H1 (cell line): ENCODE measurements at regions not wholly inside any gene's neighbourhood (a gene's known extent, or its start where the extent isn't known, plus 50 kb on each side); places are given as distances from the start of the nearest gene placed in this dataset.

Experiments
- CTCF ChIA-PET: fragments of 300-600 bp; sonication (Branson Sonifier 250); formaldehyde crosslinking; loops from one replicate; lab custom pipeline; 2021; ENCODE audit not compliant: partially characterized antibody; lab: Charles Lee
- POLR2A ChIA-PET: fragments of 300-600 bp; sonication (Branson Sonifier 250); formaldehyde crosslinking; loops from one replicate; lab custom pipeline; 2021; ENCODE audit warnings: inconsistent platforms; ENCODE audit not compliant: partially characterized antibody; lab: Charles Lee
- DNase-seq, 2 experiments: peaks; one replicate each; pipeline versions ENCODE4 v3.0.0 to v3.0.0-alpha.2; 2010 to 2022; ENCODE audit warnings: low spot score in 2 of 2, low read depth in 1 of 2, mixed read lengths in 1 of 2
- FAIRE-seq: peaks from 2 replicates; lab custom pipeline; 2011; peaks lifted over from hg19 to GRCh38; lab: Jason Lieb, UNC
- H2AFZ ChIP-seq: 2 replicates; pipeline ENCODE4 v1.8.1; 2012; ENCODE audit warnings: low read length, inconsistent platforms
- H2AK5ac ChIP-seq: 2 replicates; pipeline ENCODE4 v1.6.1; 2013; ENCODE audit warnings: low read depth, low read length
- H2BK120ac ChIP-seq: replicated peaks from 2 replicates; pipeline ENCODE3; 2013; ENCODE audit warnings: low read depth, low read length, inconsistent platforms
- H2BK12ac ChIP-seq: 2 replicates; pipeline ENCODE4 v1.6.1; 2013; ENCODE audit warnings: low read depth, low read length
- H2BK15ac ChIP-seq: 2 replicates; pipeline ENCODE4 v1.6.1; 2013; ENCODE audit warnings: low read length
- H2BK20ac ChIP-seq: 2 replicates; pipeline ENCODE4 v1.6.1; 2013; ENCODE audit warnings: low read length
- H2BK5ac ChIP-seq: 2 replicates; pipeline ENCODE4 v1.6.1; 2013; ENCODE audit warnings: low read depth, low read length
- H3K14ac ChIP-seq: 2 replicates; pipeline ENCODE4 v1.6.1; 2013; ENCODE audit warnings: inconsistent platforms; ENCODE audit not compliant: insufficient read length
- H3K18ac ChIP-seq: 2 replicates; pipeline ENCODE4 v1.6.1; 2013; ENCODE audit warnings: low read length; ENCODE audit errors: extremely low read depth
- H3K23ac ChIP-seq: 2 replicates; pipeline ENCODE4 v1.6.1; 2013; ENCODE audit warnings: inconsistent platforms; ENCODE audit not compliant: insufficient read length
- H3K23me2 ChIP-seq: 2 replicates; pipeline ENCODE4 v1.6.1; 2013; ENCODE audit warnings: low read depth, low read length
- H3K27ac ChIP-seq: 2 replicates; pipeline ENCODE4 v1.6.1; 2011; ENCODE audit warnings: low read depth, low read length, inconsistent platforms
- H3K27me3 ChIP-seq, 4 experiments: replicated peaks in 1 of 4; 1 replicate in 1 of 4; 2 replicates in 3 of 4; pipeline versions ENCODE4 v1.6.1 to v1.8.1; 2011 to 2013; ENCODE audit warnings: low read length in 3 of 4, mild to moderate bottlenecking in 3 of 4, inconsistent platforms in 2 of 4, mixed read lengths in 2 of 4, moderate library complexity in 1 of 4; ENCODE audit not compliant: control insufficient read depth in 3 of 4, insufficient read depth in 3 of 4; ENCODE audit errors: extremely low read depth in 1 of 4
- H3K36me3 ChIP-seq, 4 experiments: 2 replicates each; pipeline versions ENCODE4 v1.6.1 to v1.8.1; 2011 to 2013; ENCODE audit warnings: mild to moderate bottlenecking in 4 of 4, low read length in 3 of 4, moderate library complexity in 2 of 4, control low read depth in 1 of 4, inconsistent platforms in 1 of 4; ENCODE audit not compliant: insufficient read depth in 4 of 4, control insufficient read depth in 2 of 4
- H3K4ac ChIP-seq: replicated peaks from 2 replicates; pipeline ENCODE3; 2013; ENCODE audit warnings: low read length, low read depth, mixed read lengths, inconsistent platforms; ENCODE audit not compliant: insufficient read length
- H3K4me1 ChIP-seq, 4 experiments: replicated peaks in 1 of 4; 1 replicate in 1 of 4; 2 replicates in 3 of 4; pipeline versions ENCODE4 v1.6.1 to v1.8.1; 2011 to 2013; ENCODE audit warnings: low read length in 3 of 4, inconsistent platforms in 2 of 4, mixed read lengths in 1 of 4; ENCODE audit not compliant: insufficient read depth in 4 of 4, control insufficient read depth in 3 of 4
- H3K4me2 ChIP-seq, 2 experiments: 2 replicates each; pipeline versions ENCODE4 v1.6.1 to v1.8.1; 2011 to 2013; ENCODE audit warnings: low read depth in 2 of 2, low read length in 2 of 2, control low read depth in 1 of 2, inconsistent platforms in 1 of 2, mild to moderate bottlenecking in 1 of 2; ENCODE audit not compliant: insufficient read depth in 1 of 2
- H3K4me3 ChIP-seq, 4 experiments: fragments of 200-600, 300-600 bp in 1 of 4; sonication (generic), shearing (Covaris generic), sonication (Bioruptor Twin) in 1 of 4; 2 replicates each; pipeline versions ENCODE4 v1.5.1 to v1.8.1; 2011 to 2016; ENCODE audit warnings: low read length in 4 of 4, low read depth in 3 of 4, control low read depth in 2 of 4, inconsistent platforms in 2 of 4, mild to moderate bottlenecking in 2 of 4, mixed read lengths in 1 of 4, moderate library complexity in 1 of 4; ENCODE audit not compliant: insufficient read depth in 2 of 4; ENCODE audit errors: extremely low read depth in 1 of 4
- H3K56ac ChIP-seq: replicated peaks from 2 replicates; pipeline ENCODE3; 2013; ENCODE audit warnings: low read depth, mild to moderate bottlenecking, mixed read lengths, low read length, inconsistent platforms; ENCODE audit not compliant: insufficient read length
- H3K79me1 ChIP-seq: 2 replicates; pipeline ENCODE4 v1.6.1; 2013; ENCODE audit warnings: low read depth, low read length, control low read depth
- H3K79me2 ChIP-seq, 2 experiments: 2 replicates each; pipeline versions ENCODE4 v1.6.1 to v1.8.1; 2012 to 2013; ENCODE audit warnings: low read length in 2 of 2, mild to moderate bottlenecking in 2 of 2, inconsistent platforms in 1 of 2; ENCODE audit not compliant: insufficient read depth in 2 of 2, control insufficient read depth in 1 of 2
- H3K9ac ChIP-seq, 4 experiments: replicated peaks in 1 of 4; 1 replicate in 1 of 4; 2 replicates in 3 of 4; pipeline versions ENCODE4 v1.6.1 to v1.8.1; 2011 to 2013; ENCODE audit warnings: low read depth in 3 of 4, low read length in 3 of 4, control low read depth in 2 of 4, mild to moderate bottlenecking in 2 of 4, moderate library complexity in 2 of 4, inconsistent platforms in 1 of 4; ENCODE audit errors: extremely low read depth in 1 of 4
- H3K9me3 ChIP-seq, 2 experiments: 2 replicates each; pipeline versions ENCODE4 v1.6.1 to v1.8.1; 2012 to 2013; ENCODE audit warnings: mild to moderate bottlenecking in 2 of 2, moderate library complexity in 2 of 2, control low read depth in 1 of 2, inconsistent platforms in 1 of 2, low read depth in 1 of 2, low read length in 1 of 2, mixed read lengths in 1 of 2; ENCODE audit not compliant: insufficient read depth in 2 of 2
- H4K20me1 ChIP-seq, 2 experiments: replicated peaks in 1 of 2; 2 replicates each; pipeline versions ENCODE3 to v1.8.1; 2011 to 2013; ENCODE audit warnings: inconsistent platforms in 2 of 2, low read length in 2 of 2, mild to moderate bottlenecking in 1 of 2; ENCODE audit not compliant: insufficient read depth in 2 of 2, control insufficient read depth in 1 of 2
- H4K5ac ChIP-seq: 2 replicates; pipeline ENCODE4 v1.6.1; 2013; ENCODE audit warnings: low read length, low read depth, mixed read lengths, inconsistent platforms; ENCODE audit not compliant: insufficient read length
- H4K8ac ChIP-seq: 2 replicates; pipeline ENCODE4 v1.8.0; 2013; ENCODE audit warnings: mild to moderate bottlenecking, moderate library complexity, low read length, inconsistent platforms; ENCODE audit not compliant: insufficient read depth; ENCODE audit errors: extremely low read depth
- H4K91ac ChIP-seq: replicated peaks from 2 replicates; pipeline ENCODE3; 2013; ENCODE audit warnings: low read length, mixed read lengths, inconsistent platforms; ENCODE audit not compliant: insufficient read length
- ATF3 ChIP-seq: IDR thresholded peaks from 2 replicates; pipeline ENCODE4 v1.6.1; 2011; ENCODE audit warnings: low read depth, mild to moderate bottlenecking, low read length; ENCODE audit not compliant: insufficient read depth
- BACH1 ChIP-seq: IDR thresholded peaks from 2 replicates; pipeline ENCODE4 v1.6.1; 2012; ENCODE audit warnings: low read length, improper control_type of control experiment
- BRCA1 ChIP-seq: IDR thresholded peaks from 2 replicates; pipeline ENCODE4 v1.6.1; 2012; ENCODE audit warnings: low read depth, low read length, improper control_type of control experiment
- CREB1 ChIP-seq: IDR thresholded peaks from 2 replicates; pipeline ENCODE4 v1.6.1; 2012; ENCODE audit warnings: inconsistent platforms
- EGR1 ChIP-seq: IDR thresholded peaks from 2 replicates; pipeline ENCODE4 v1.6.1; 2011; ENCODE audit warnings: low read depth, low read length, borderline replicate concordance
- MAX ChIP-seq: IDR thresholded peaks from 2 replicates; pipeline ENCODE4 v1.6.1; 2012; ENCODE audit warnings: inconsistent platforms
- PHF8 ChIP-seq: fragments of 200-600 bp; sonication (generic); conservative IDR thresholded peaks from 2 replicates; pipeline ENCODE4 v1.7.1; 2012; ENCODE audit warnings: low read depth, mild to moderate bottlenecking, inconsistent platforms, low read length, moderate library complexity
- RAD21 ChIP-seq, 2 experiments: IDR thresholded peaks in 1 of 2; conservative IDR thresholded peaks in 1 of 2; 2 replicates each; pipeline ENCODE4 v1.6.1; 2011; ENCODE audit warnings: low read depth in 2 of 2, low read length in 2 of 2, improper control_type of control experiment in 1 of 2, inconsistent platforms in 1 of 2, mild to moderate bottlenecking in 1 of 2, moderate library complexity in 1 of 2
- RBBP5 ChIP-seq: IDR thresholded peaks from 2 replicates; pipeline ENCODE4 v1.7.1; 2012; ENCODE audit warnings: low read depth, mild to moderate bottlenecking, inconsistent platforms, low read length, moderate library complexity, borderline replicate concordance
- RFX5 ChIP-seq: IDR thresholded peaks from 2 replicates; pipeline ENCODE4 v1.6.1; 2011; ENCODE audit warnings: low read depth, low read length, improper control_type of control experiment, borderline replicate concordance
- RNF2 ChIP-seq: fragments of 200-900, 300-1000 bp; sonication (generic); IDR thresholded peaks from 2 replicates; pipeline ENCODE4 v1.7.1; 2016; ENCODE audit warnings: borderline replicate concordance, low read depth, mild to moderate bottlenecking, antibody characterized with exemption, low read length; ENCODE audit not compliant: poor library complexity, severe bottlenecking; ENCODE audit errors: missing control alignments
- SP4 ChIP-seq: IDR thresholded peaks from 2 replicates; pipeline ENCODE4 v1.6.1; 2012; ENCODE audit warnings: low read length, inconsistent platforms
- TAF7 ChIP-seq: optimal IDR thresholded peaks from 2 replicates; pipeline ENCODE3; 2011; ENCODE audit warnings: low read depth, mild to moderate bottlenecking, inconsistent platforms, low read length, moderate library complexity, borderline replicate concordance
- YY1 ChIP-seq: IDR thresholded peaks from 2 replicates; pipeline ENCODE4 v1.6.1; 2011; ENCODE audit warnings: low read depth, mild to moderate bottlenecking, low read length
- ZNF274 ChIP-seq: IDR thresholded peaks from 2 replicates; pipeline ENCODE4 v1.7.0; 2012; ENCODE audit warnings: low read length, borderline replicate concordance; ENCODE audit errors: extremely low read depth
- WGBS, 2 experiments: shearing (Covaris generic) in 1 of 2; methylation state at CpG; one replicate each; pipeline versions ENCODE4 v1.1.6 to v1.1.7; 2013 to 2015; ENCODE audit warnings: low lambda C conversion rate in 2 of 2, mixed read lengths in 2 of 2, inconsistent platforms in 1 of 2, low coverage in 1 of 2, missing lambda C conversion rate in 1 of 2; ENCODE audit not compliant: insufficient replicate concordance in 2 of 2, insufficient coverage in 1 of 2, insufficient read length in 1 of 2; ENCODE audit errors: extremely low coverage in 1 of 2, missing lambda C conversion rate in 1 of 2; 5-methylcytosine and 5-hydroxymethylcytosine counted together

GRCh38 chr12:87082756-87083155, 826.6 kb upstream of the MGAT4C start:
- FAIRE-seq = no peak
- DNase-seq = no peak
- CTCF ChIA-PET = no interaction called here
- TF ChIP-seq ATF3 (no peak), SP4 (no peak), BRCA1 (no peak), ZNF274 (no peak), PHF8 (no peak), CREB1 (no peak), BACH1 (no peak), RBBP5 (no peak), EGR1 (no peak), RFX5 (no peak), RAD21 (IDR thresholded peaks at IDR 0.05 in 1 of 2, conservative IDR thresholded peaks at IDR 0.05 in 1 of 2; ENCODE audit: low read depth in 2 of 2, low read length in 2 of 2) (no peak), MAX (no peak), RNF2 (no peak), YY1 (no peak), TAF7 (no peak)

More at GRCh38 chr12:87082756-87083155, 826.6 kb upstream of the MGAT4C start:
- Histone ChIP-seq H3K23ac (no peak overlapping the region), H2BK15ac (no peak overlapping the region), H3K27ac (no peak overlapping the region), H3K79me1 (no peaks in the 10 kb centered on the region), H3K9ac (no peak overlapping the region), H2BK20ac (no peak overlapping the region), H3K9me3 (no peaks in the 10 kb centered on the region), H3K4me2 (no peak overlapping the region), H3K36me3 (no peaks in the 10 kb centered on the region), H3K4ac (no peak overlapping the region), H4K20me1 (no peaks in the 10 kb centered on the region), H2AFZ (no peak overlapping the region), H3K23me2 (no peaks in the 10 kb centered on the region), H3K4me3 (no peak overlapping the region), H3K18ac (no peak overlapping the region), H4K8ac (no peak overlapping the region), H3K4me1 (no peaks in the 10 kb centered on the region), H3K79me2 (no peaks in the 10 kb centered on the region), H2BK120ac (no peak overlapping the region), H3K14ac (no peak overlapping the region), H2BK5ac (no peak overlapping the region), H3K56ac (no peak overlapping the region), H2AK5ac (no peak overlapping the region), H4K5ac (no peak overlapping the region), H2BK12ac (no peak overlapping the region), H4K91ac (no peak overlapping the region), H3K27me3 (no peaks in the 10 kb centered on the region)
- 90% methylated on average over 2 of the region's 2 CpGs; no CpG with 5 or more reads in 1 of the 2 experiments for WGBS, 2 experiments
- POLR2A ChIA-PET = no interaction called here
